NCI-H128 (cell line): ENCODE measurements at regions not wholly inside any gene's neighbourhood (a gene's known extent, or its start where the extent isn't known, plus 50 kb on each side); places are given as distances from the start of the nearest gene placed in this dataset.
A peak's percentile ranks its signal among the peaks of the same experiment; 100 is the strongest.

Experiments used
- DNase-seq: peaks from one replicate; lab custom pipeline; 2025; ENCODE audit not compliant: unreplicated experiment; lab: John Stamatoyannopoulos, UW

GRCh38 chr4:74878323-74878722 lies 54.6 kb upstream of the PARM1 start:
- DNase-seq, result no peak

DNA sequence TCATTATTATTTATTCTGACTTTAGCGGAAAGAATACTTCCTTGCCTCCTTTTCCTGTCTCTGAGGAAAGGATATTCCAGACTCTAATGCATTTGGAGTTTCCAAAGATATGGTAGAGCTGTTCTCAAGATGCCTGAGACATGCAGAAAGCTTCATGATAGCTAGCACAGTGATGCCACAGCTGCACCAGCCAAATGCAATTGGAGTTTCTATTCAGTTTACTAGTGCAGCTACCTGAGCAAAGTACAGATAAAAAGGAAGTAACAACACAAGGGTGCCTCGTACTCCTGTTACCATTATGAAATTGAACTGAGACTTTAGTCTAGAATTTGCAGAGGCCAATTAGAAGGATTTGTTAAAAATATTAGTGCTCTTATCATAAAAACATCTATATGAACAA lies 57.5 kb upstream of the PARM1 start:
- no peak for DNase-seq

- peak; percentile 34 for DNase-seq
Observed at GRCh38 chr4:74874753-74875367, 58.1 kb upstream of the PARM1 start.

DNA sequence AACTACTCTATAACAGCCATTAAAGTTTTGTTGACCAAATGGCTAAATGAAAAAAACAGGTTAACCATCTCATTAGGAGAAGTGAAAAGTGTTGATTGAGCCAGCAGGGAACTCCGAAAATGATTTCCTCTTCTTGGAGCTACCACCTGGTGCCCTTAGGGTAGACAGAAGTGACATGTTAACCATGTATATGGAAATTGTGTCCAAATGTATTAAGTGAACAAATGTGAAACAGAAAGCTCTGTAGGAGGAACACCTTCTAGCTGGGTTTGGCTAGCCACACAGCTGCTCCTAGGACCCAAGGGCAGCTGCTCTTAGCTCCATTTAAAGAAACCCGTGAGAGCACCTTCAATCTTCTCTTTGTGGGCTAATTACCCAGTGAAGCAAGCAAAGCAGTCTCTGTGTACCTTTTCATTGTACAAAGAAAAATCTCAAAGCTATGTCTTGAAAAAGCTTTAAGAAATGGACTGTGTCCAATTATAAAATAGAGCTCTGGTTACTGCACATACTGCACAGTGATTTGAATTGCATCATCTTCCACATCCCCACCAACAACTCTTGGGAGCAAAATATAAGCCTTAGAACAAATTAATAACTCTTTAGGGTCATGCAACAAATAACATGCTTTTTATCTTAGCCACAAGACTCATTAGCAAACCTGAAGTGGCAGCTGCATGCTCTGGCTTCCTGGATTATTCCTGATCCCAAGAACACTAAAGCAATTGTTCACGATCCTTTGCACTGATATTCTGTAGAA lies 59.2 kb upstream of the PARM1 start:
- DNase-seq, result no peak

GRCh38 chr4:74858921-74859562 lies 64.7 kb upstream of the BTC start:
- no peak for DNase-seq

DNA sequence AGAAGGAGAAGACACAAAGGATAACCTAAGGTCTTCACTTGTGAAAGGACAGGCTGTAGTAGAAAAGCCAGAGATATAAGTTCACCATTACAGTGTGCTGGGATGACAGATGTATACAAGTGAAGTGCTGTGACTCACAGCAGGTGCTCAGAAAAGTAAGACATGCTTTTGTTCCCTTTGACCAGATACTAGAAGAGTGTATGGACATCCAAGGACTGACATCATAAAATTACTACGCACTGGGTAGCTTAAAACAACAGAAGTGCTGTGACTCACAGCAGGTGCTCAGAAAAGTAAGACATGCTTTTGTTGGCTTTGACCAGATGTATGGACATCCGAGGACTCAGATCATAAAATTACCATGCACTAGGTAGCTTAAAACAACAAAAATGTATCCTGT lies 61.6 kb upstream of the BTC start:
- DNase-seq, result no peak

GRCh38 chr4:74848774-74849173 lies 54.5 kb upstream of the BTC start:
- DNase-seq, result no peak

GRCh38 chr4:74845834-74846233 lies 51.5 kb upstream of the BTC start:
- no peak for DNase-seq
